ENCODE measurements at regions not wholly inside any gene's neighbourhood (a gene's known extent, or its start where the extent isn't known, plus 50 kb on each side); places are given as distances from the start of the nearest gene placed in this dataset.

DNA sequence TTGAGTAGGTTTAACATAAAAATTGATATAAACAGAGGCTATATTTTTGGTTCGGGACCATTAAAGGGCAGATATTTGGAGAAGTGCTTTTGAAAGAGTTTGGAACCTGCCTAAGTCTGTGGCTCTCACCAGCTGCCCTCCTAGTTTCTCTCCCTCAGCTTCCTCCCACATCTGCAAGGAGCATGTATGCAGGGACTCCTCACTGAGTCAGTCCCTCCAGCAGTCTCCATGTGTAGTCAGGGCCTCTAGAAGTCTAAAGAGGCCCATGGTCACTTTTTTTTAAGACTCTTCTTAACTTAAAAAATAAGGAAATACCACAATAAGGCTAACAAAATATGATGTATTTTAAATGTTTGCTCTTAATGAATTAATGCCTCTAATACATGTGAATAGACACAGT is 220.0 kb upstream of the TANK start:
- TF ChIP-seq CTCF (conservative IDR thresholded peaks at IDR 0.05; ENCODE audit: low read depth in 2 of 2) (no peak), ZNF114 (CRISPR knock-in tag; IDR thresholded peaks at IDR 0.05) (no peak), ZNF462 (CRISPR knock-in tag; IDR thresholded peaks at IDR 0.05) (no peak), ETS1 (IDR thresholded peaks at IDR 0.05) (no peak)
- Histone ChIP-seq H4K20me1 (replicated peaks; ENCODE audit: insufficient read depth) (no peaks in the 10 kb centered on the region), H3K4me2 (no peak overlapping the region), H3K4me3 (no peak overlapping the region), H3K4me1 (ENCODE audit: insufficient read depth) (peaks cover 27% of the 10 kb centered on the region), H3K27ac (ENCODE audit: low read depth) (no peak overlapping the region), H3K27me3 (ENCODE audit: insufficient read depth) (no peaks in the 10 kb centered on the region), H3K36me3 (ENCODE audit: insufficient read depth) (no peaks in the 10 kb centered on the region), H3K79me2 (replicated peaks; ENCODE audit: insufficient read depth) (no peaks in the 10 kb centered on the region), H3K9me2 (ENCODE audit: insufficient read depth) (peaks cover 14% of the 10 kb centered on the region; the same call in 1 of the 2 replicates), H2AFZ (no peak overlapping the region), H3F3A (replicated peaks; ENCODE audit: low read depth) (no peaks in the 10 kb centered on the region)
- Mint-ChIP-seq H3K27ac (no peak overlapping the region), H3K4me1 (peaks cover 28% of the 10 kb centered on the region), H3K4me3 (no peak overlapping the region), H3K36me3 (ENCODE audit: low read depth) (no peaks in the 10 kb centered on the region; the same call in 2 of the 3 replicates), H3K9me3 (no peaks in the 10 kb centered on the region), H3K27me3 (ENCODE audit: insufficient read depth, low read depth, poor library complexity) (peaks cover 2% of the 10 kb centered on the region)
- no peak for ATAC-seq
- DNase-seq (ENCODE audit: low spot score): no peak
